ENCODE measurements at regions not wholly inside any gene's neighbourhood (a gene's known extent, or its start where the extent isn't known, plus 50 kb on each side); places are given as distances from the start of the nearest gene placed in this dataset.
A peak's percentile ranks its signal among the peaks of the same experiment; 100 is the strongest.

DNA sequence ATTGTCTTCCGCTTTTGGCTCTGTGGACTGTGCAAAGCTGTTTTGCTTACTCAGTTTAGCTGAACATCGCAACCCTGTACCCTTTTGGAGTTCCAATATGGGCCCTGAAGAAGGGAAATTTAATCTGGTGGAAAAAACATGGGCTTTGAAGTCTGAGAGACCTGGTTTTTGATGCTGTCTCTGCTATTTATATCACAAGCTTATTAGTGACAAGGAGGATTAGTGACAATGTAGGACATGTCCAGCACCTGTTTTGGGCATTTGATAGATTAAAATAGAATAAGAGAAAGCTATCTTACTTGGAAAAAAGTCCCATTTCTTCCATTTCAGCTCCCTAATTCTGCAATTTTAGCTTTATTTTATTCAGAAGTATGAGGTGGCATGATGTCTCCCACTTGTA, 417.3 kb downstream of the SPRY1 start:
- no peaks in the 10 kb centered on the region for H3K4me1 ChIP-seq (ENCODE audit: control insufficient read depth in 3 of 3, insufficient read depth in 2 of 3, low read depth in 1 of 3, low read length in 2 of 3)
- WGBS, 3 donors = 89 to 95% (median 91%) methylated on average over 2 of the region's 2 CpGs
- no peak overlapping the region for H3K4me3 ChIP-seq (ENCODE audit: low read depth in 1 of 3, low read length in 3 of 3)
- H3K27ac ChIP-seq (ENCODE audit: low read depth in 1 of 3, low read length in 2 of 3) = no peak overlapping the region
- H3K9me3 ChIP-seq (ENCODE audit: control insufficient read depth in 2 of 2, insufficient read depth in 1 of 2, low read depth in 1 of 2, low read length in 1 of 2) = no peaks in the 10 kb centered on the region
- FAIRE-seq (no peak), DNase-seq (no peak)
- H3K27me3 ChIP-seq (ENCODE audit: control insufficient read depth in 3 of 3, insufficient read depth in 3 of 3, low read length in 3 of 3) = no peaks in the 10 kb centered on the region
- H3K36me3 ChIP-seq (ENCODE audit: control insufficient read depth in 3 of 3, insufficient read depth in 2 of 3, low read depth in 1 of 3, low read length in 3 of 3) = no peaks in the 10 kb centered on the region

DNA sequence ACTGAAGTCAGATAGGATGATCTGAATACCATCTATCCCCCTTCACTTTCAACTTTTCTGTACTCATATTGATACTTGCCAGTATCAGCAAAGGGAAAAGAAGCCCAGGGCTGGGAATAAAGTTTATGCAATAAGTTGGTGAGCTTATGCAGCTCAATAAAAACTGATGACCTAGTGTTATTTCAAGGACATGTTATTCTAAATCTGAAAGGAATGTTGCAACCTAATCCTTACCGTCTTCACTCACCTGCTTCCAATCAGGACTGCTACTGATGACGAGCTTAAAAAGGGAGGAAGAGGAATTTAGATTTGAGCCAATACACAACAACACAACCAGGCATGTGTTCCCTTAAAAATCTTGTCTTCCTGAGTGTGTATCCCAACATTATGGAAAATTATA, 419.9 kb downstream of the SPRY1 start:
- Histone ChIP-seq H3K4me1 (ENCODE audit: control insufficient read depth in 3 of 3, insufficient read depth in 2 of 3, low read depth in 1 of 3, low read length in 2 of 3) (peaks cover 0 to 6% (median 0%) of the 10 kb centered on the region in 3 donors), H3K27me3 (ENCODE audit: control insufficient read depth in 3 of 3, insufficient read depth in 3 of 3, low read length in 3 of 3) (no peaks in the 10 kb centered on the region), H3K9me3 (ENCODE audit: control insufficient read depth in 2 of 2, insufficient read depth in 1 of 2, low read depth in 1 of 2, low read length in 1 of 2) (no peaks in the 10 kb centered on the region), H3K4me3 (ENCODE audit: low read depth in 1 of 3, low read length in 3 of 3) (no peak overlapping the region), H3K27ac (ENCODE audit: low read depth in 1 of 3, low read length in 2 of 3) (no peak overlapping the region), H3K36me3 (ENCODE audit: control insufficient read depth in 3 of 3, insufficient read depth in 2 of 3, low read depth in 1 of 3, low read length in 3 of 3) (no peaks in the 10 kb centered on the region)
- DNase-seq (no peak), FAIRE-seq (no peak)
- WGBS, 3 donors = 60 to 81% (median 65%) methylated on average over 2 of the region's 2 CpGs

DNA sequence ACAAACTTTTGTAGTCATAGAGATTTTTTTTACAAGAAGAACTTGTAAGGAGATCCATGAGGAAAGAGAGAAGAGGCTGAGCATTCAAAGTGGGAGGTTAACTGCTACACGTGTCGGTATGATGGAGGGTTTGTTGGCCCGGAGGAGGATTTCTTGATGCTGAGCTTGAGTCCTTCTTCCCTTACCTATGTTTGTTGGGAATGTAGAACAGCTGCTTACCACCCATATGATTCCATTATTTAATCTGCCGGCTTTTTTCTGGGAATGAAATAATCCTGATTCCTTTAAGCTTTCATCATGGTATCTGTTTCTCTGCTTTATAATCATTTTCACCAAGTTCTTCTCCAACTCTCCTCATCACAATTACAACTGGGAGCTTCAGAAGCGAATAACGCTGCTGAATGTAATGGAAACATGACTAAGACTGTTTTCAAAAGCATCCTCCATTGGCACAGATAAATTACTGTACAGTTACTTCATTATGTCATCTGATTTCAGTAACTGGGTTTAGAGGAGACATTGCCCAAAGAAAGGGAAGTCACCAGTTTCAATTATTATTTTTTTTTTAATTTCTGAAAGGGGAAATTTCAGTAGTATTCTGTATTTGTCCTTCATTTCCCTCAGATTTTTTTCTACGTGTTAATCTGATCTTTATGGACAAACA, 420.6 kb downstream of the SPRY1 start:
- peaks cover 0 to 6% (median 0%) of the 10 kb centered on the region in 3 donors for H3K4me1 ChIP-seq (ENCODE audit: control insufficient read depth in 3 of 3, insufficient read depth in 2 of 3, low read depth in 1 of 3, low read length in 2 of 3)
- H3K36me3 ChIP-seq (ENCODE audit: control insufficient read depth in 3 of 3, insufficient read depth in 2 of 3, low read depth in 1 of 3, low read length in 3 of 3) = no peaks in the 10 kb centered on the region
- 90 to 91% (median 90%) methylated on average over 7 of the region's 7 CpGs for WGBS, 3 donors
- H3K27ac ChIP-seq (ENCODE audit: low read depth in 1 of 3, low read length in 2 of 3) = no peak overlapping the region
- no peak overlapping the region for H3K4me3 ChIP-seq (ENCODE audit: low read depth in 1 of 3, low read length in 3 of 3)
- no peaks in the 10 kb centered on the region for H3K27me3 ChIP-seq (ENCODE audit: control insufficient read depth in 3 of 3, insufficient read depth in 3 of 3, low read length in 3 of 3)
- FAIRE-seq = no peak
- DNase-seq = no peak
- no peaks in the 10 kb centered on the region for H3K9me3 ChIP-seq (ENCODE audit: control insufficient read depth in 2 of 2, insufficient read depth in 1 of 2, low read depth in 1 of 2, low read length in 1 of 2)

DNA sequence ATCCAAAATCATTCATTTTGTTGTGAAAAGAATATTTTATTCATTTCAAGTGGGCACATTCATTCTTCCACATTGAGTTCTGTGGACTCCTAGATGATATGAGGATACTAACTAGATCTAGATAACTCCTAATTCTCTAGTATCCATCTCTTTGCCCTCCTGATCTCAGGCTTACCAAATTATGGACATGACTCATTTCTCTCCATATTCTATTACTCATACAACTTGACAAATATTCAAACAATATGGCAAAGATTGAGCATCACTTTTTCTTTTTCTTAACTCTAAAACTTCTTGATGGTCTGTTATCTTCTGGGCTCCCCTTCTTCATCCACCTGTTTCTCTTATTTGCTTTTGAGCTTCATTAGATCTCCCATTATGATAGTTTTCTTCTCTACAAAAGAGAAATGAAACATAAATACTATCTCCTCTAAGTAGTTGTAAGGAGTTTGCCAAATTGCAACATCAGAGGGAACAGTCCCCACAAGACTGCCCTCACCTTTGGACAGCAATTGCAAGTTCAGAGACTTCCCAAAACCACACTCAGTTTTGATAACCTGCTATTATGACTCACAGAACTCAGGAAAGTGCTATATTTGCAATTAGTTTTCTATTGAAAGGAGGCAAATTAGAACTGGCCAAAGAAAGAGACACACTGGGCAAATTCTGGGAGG, 422.9 kb downstream of the SPRY1 start:
- peak overlapping the region in 1 of 3 donors; percentile 58 for H3K27ac ChIP-seq (ENCODE audit: low read depth in 1 of 3, low read length in 2 of 3)
- H3K9me3 ChIP-seq (ENCODE audit: control insufficient read depth in 2 of 2, insufficient read depth in 1 of 2, low read depth in 1 of 2, low read length in 1 of 2) = peaks cover 0 to 8% of the 10 kb centered on the region in 2 donors
- H3K36me3 ChIP-seq (ENCODE audit: control insufficient read depth in 3 of 3, insufficient read depth in 2 of 3, low read depth in 1 of 3, low read length in 3 of 3) = no peaks in the 10 kb centered on the region
- H3K4me1 ChIP-seq (ENCODE audit: control insufficient read depth in 3 of 3, insufficient read depth in 2 of 3, low read depth in 1 of 3, low read length in 2 of 3) = peaks cover 0 to 6% (median 0%) of the 10 kb centered on the region in 3 donors
- DNase-seq (peak in 1 of 2 donors; percentile 61), FAIRE-seq (no peak)
- H3K4me3 ChIP-seq (ENCODE audit: low read depth in 1 of 3, low read length in 3 of 3) = no peak overlapping the region
- no peaks in the 10 kb centered on the region for H3K27me3 ChIP-seq (ENCODE audit: control insufficient read depth in 3 of 3, insufficient read depth in 3 of 3, low read length in 3 of 3)

DNA sequence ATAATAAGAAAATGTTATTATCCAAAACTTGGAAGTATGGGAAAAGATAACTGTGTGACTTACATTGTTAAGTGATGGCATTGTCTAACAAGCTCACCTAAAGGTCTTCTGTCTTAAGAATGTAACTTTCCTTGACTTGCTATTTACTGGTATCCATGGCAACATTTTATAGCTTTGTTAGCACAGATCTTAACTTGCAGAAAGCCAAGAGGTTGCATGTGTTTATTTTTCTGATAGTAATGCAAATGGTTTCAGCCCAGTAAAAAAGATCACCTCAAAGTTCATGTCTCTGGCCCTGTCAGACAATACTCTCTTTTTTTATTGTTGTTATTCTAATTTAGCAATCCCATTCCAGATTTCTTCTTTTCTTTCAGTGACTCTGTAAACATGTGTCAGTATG, 425.3 kb downstream of the SPRY1 start:
- peak overlapping the region in 1 of 3 donors; percentile 31 for H3K27ac ChIP-seq (ENCODE audit: low read depth in 1 of 3, low read length in 2 of 3)
- peaks cover 0 to 8% of the 10 kb centered on the region in 2 donors for H3K9me3 ChIP-seq (ENCODE audit: control insufficient read depth in 2 of 2, insufficient read depth in 1 of 2, low read depth in 1 of 2, low read length in 1 of 2)
- DNase-seq (peak in 1 of 2 donors; percentile 77), FAIRE-seq (no peak)
- no peak overlapping the region for H3K4me3 ChIP-seq (ENCODE audit: low read depth in 1 of 3, low read length in 3 of 3)
- H3K4me1 ChIP-seq (ENCODE audit: control insufficient read depth in 3 of 3, insufficient read depth in 2 of 3, low read depth in 1 of 3, low read length in 2 of 3) = peaks cover 0 to 11% (median 0%) of the 10 kb centered on the region in 3 donors
- H3K36me3 ChIP-seq (ENCODE audit: control insufficient read depth in 3 of 3, insufficient read depth in 2 of 3, low read depth in 1 of 3, low read length in 3 of 3) = no peaks in the 10 kb centered on the region
- no peaks in the 10 kb centered on the region for H3K27me3 ChIP-seq (ENCODE audit: control insufficient read depth in 3 of 3, insufficient read depth in 3 of 3, low read length in 3 of 3)

DNA sequence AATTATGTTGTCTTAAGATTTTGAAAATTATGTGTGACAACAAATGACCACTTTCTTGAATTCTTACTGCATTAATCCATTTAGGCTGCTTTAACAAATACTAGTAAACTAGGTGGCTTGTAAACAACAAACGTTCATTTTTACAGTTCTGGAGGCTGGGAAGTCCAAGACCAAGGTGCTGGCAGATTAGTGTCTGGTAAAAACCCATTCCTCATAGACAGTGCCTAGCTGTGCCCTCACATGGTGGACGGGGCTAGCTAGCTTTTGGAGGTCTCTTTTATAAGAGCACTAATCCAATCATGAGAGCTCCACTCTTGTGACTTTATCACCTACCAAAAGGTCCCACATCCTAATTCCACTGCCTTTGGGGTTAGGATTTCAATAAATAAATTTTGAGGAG, 425.8 kb downstream of the SPRY1 start:
- Histone ChIP-seq H3K27me3 (ENCODE audit: control insufficient read depth in 3 of 3, insufficient read depth in 3 of 3, low read length in 3 of 3) (no peaks in the 10 kb centered on the region), H3K4me1 (ENCODE audit: control insufficient read depth in 3 of 3, insufficient read depth in 2 of 3, low read depth in 1 of 3, low read length in 2 of 3) (peaks cover 0 to 11% (median 0%) of the 10 kb centered on the region in 3 donors), H3K9me3 (ENCODE audit: control insufficient read depth in 2 of 2, insufficient read depth in 1 of 2, low read depth in 1 of 2, low read length in 1 of 2) (peaks cover 0 to 8% of the 10 kb centered on the region in 2 donors), H3K4me3 (ENCODE audit: low read depth in 1 of 3, low read length in 3 of 3) (no peak overlapping the region), H3K27ac (ENCODE audit: low read depth in 1 of 3, low read length in 2 of 3) (peak overlapping the region in 1 of 3 donors; percentile 31), H3K36me3 (ENCODE audit: control insufficient read depth in 3 of 3, insufficient read depth in 2 of 3, low read depth in 1 of 3, low read length in 3 of 3) (no peaks in the 10 kb centered on the region)
- no peak for DNase-seq
- 52 to 76% (median 59%) methylated on average over 2 of the region's 2 CpGs for WGBS, 3 donors
- no peak for FAIRE-seq

- no peak for FAIRE-seq
- H3K9me3 ChIP-seq (ENCODE audit: control insufficient read depth in 2 of 2, insufficient read depth in 1 of 2, low read depth in 1 of 2, low read length in 1 of 2) = peaks cover 0 to 8% of the 10 kb centered on the region in 2 donors
- no peaks in the 10 kb centered on the region for H3K36me3 ChIP-seq (ENCODE audit: control insufficient read depth in 3 of 3, insufficient read depth in 2 of 3, low read depth in 1 of 3, low read length in 3 of 3)
- no peaks in the 10 kb centered on the region for H3K27me3 ChIP-seq (ENCODE audit: control insufficient read depth in 3 of 3, insufficient read depth in 3 of 3, low read length in 3 of 3)
- no peak overlapping the region for H3K4me3 ChIP-seq (ENCODE audit: low read depth in 1 of 3, low read length in 3 of 3)
- peaks cover 0 to 11% (median 0%) of the 10 kb centered on the region in 3 donors for H3K4me1 ChIP-seq (ENCODE audit: control insufficient read depth in 3 of 3, insufficient read depth in 2 of 3, low read depth in 1 of 3, low read length in 2 of 3)
- WGBS, 3 donors = 88 to 91% (median 89%) methylated on average over 4 of the region's 4 CpGs
- H3K27ac ChIP-seq (ENCODE audit: low read depth in 1 of 3, low read length in 2 of 3) = no peak overlapping the region
- no peak for DNase-seq
Measured at GRCh38 chr4:123823244-123823643, 426.6 kb downstream of the SPRY1 start.

DNA sequence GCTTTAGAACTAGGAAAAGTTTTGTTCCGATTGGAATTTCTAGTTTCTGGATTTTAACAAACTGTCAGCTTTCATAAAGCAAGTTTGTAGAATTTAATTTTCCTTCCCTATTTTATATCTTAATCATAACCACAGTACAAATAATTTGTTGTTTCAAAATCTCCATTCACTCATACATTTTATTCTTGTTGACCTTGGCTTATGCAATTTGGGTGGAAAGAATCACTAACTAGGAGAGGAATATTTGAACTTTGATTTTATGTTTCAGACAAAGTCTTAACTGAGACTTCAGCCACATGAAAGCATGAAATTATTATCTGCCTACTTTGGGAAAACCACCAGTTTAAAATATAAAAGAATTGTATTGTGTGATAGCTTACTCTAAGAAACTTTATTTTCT, 427.9 kb downstream of the SPRY1 start:
- Histone ChIP-seq H3K4me1 (ENCODE audit: control insufficient read depth in 3 of 3, insufficient read depth in 2 of 3, low read depth in 1 of 3, low read length in 2 of 3) (peaks cover 0 to 11% (median 0%) of the 10 kb centered on the region in 3 donors), H3K36me3 (ENCODE audit: control insufficient read depth in 3 of 3, insufficient read depth in 2 of 3, low read depth in 1 of 3, low read length in 3 of 3) (no peaks in the 10 kb centered on the region), H3K4me3 (ENCODE audit: low read depth in 1 of 3, low read length in 3 of 3) (no peak overlapping the region), H3K27ac (ENCODE audit: low read depth in 1 of 3, low read length in 2 of 3) (no peak overlapping the region), H3K9me3 (ENCODE audit: control insufficient read depth in 2 of 2, insufficient read depth in 1 of 2, low read depth in 1 of 2, low read length in 1 of 2) (peaks cover 0 to 11% of the 10 kb centered on the region in 2 donors), H3K27me3 (ENCODE audit: control insufficient read depth in 3 of 3, insufficient read depth in 3 of 3, low read length in 3 of 3) (no peaks in the 10 kb centered on the region)
- DNase-seq = peak in 1 of 2 donors; percentile 48
- FAIRE-seq = no peak
- 89 to 97% (median 93%) methylated on average over 1 of the region's 1 CpG for WGBS, 3 donors

All from small intestine (tissue), 7 donors.